Tibial nerve (tissue), 4 donors: ENCODE measurements at regions not wholly inside any gene's neighbourhood (a gene's known extent, or its start where the extent isn't known, plus 50 kb on each side); places are given as distances from the start of the nearest gene placed in this dataset.
"Not testable (repeated sequence)": the region's sequence is repeated elsewhere in the genome, so short reads cannot be mapped to it uniquely, and the experiment has no call there.

Experiments
- DNase-seq, 2 donors: peaks; one replicate each; pipeline ENCODE4 v3.0.0-alpha.2; 2019; ENCODE audit warnings: low spot score in 2 of 2
- H3K27ac ChIP-seq, 4 donors: fragments of 200-600 bp; sonication (generic) in 3 of 4; one replicate each; pipeline ENCODE4 v1.5.1; 2017 to 2019; ENCODE audit warnings: mild to moderate bottlenecking in 1 of 4
- H3K27me3 ChIP-seq, 2 donors: fragments of 200-600 bp; sonication (generic) in 1 of 2; one replicate each; pipeline versions ENCODE4 v1.5.1 to v1.6.0; 2017 to 2019
- H3K36me3 ChIP-seq, 3 donors: fragments of 200-600 bp; sonication (generic); one replicate each; pipeline ENCODE4 v1.5.1; 2018 to 2019
- H3K4me1 ChIP-seq, 4 donors: fragments of 200-600 bp; sonication (generic) in 3 of 4; one replicate each; pipeline ENCODE4 v1.5.1; 2017 to 2019
- H3K4me3 ChIP-seq, 4 donors: fragments of 200-600 bp; sonication (generic) in 3 of 4; one replicate each; pipeline ENCODE4 v1.5.1; 2017 to 2019; ENCODE audit warnings: mild to moderate bottlenecking in 1 of 4, moderate library complexity in 1 of 4
- H3K9me3 ChIP-seq, 4 donors: fragments of 200-600 bp; sonication (generic) in 3 of 4; one replicate each; pipeline ENCODE4 v1.5.1; 2017 to 2019
- CTCF ChIP-seq, 5 experiments: fragments of 200-600 bp in 3 of 5; fragments of 450-650 bp in 2 of 5; sonication (generic) in 3 of 5; IDR thresholded peaks; one replicate each; pipeline ENCODE4 v1.5.1; 2016 to 2019; ENCODE audit warnings: antibody characterized with exemption in 5 of 5, mild to moderate bottlenecking in 3 of 5, moderate library complexity in 2 of 5
- EP300 ChIP-seq, 2 donors: sonication (generic); formaldehyde crosslinking; IDR thresholded peaks; one replicate each; pipeline ENCODE4 v1.6.1; 2017; ENCODE audit warnings: antibody characterized with exemption in 2 of 2, mild to moderate bottlenecking in 1 of 2
- POLR2A ChIP-seq, 2 donors: fragments of 450-650 bp; IDR thresholded peaks; one replicate each; pipeline ENCODE4 v1.6.1; 2017; ENCODE audit warnings: antibody characterized with exemption in 2 of 2, mild to moderate bottlenecking in 2 of 2, moderate library complexity in 2 of 2
- WGBS, 2 donors: methylation state at CpG; one replicate each; pipeline ENCODE4 v1.1.5; 2018; 5-methylcytosine and 5-hydroxymethylcytosine counted together

GRCh38 chr5:103993031-103993430, 430.4 kb upstream of the NUDT12 start:
- Histone ChIP-seq H3K4me1 (no peaks in the 10 kb centered on the region), H3K27ac (no peak overlapping the region), H3K9me3 (no peaks in the 10 kb centered on the region), H3K36me3 (no peaks in the 10 kb centered on the region), H3K4me3 (no peak overlapping the region), H3K27me3 (no peaks in the 10 kb centered on the region)
- no peak for DNase-seq
- 44 to 50% methylated on average over 1 of the region's 1 CpG for WGBS, 2 donors
- no peak for TF ChIP-seq CTCF (IDR thresholded peaks at IDR 0.05)
- TF ChIP-seq POLR2A (IDR thresholded peaks at IDR 0.05): no peak
- no peak for TF ChIP-seq EP300 (IDR thresholded peaks at IDR 0.05)

- Histone ChIP-seq H3K36me3 (no peaks in the 10 kb centered on the region), H3K27me3 (no peaks in the 10 kb centered on the region), H3K27ac (no peak overlapping the region), H3K9me3 (no peaks in the 10 kb centered on the region), H3K4me3 (no peak overlapping the region), H3K4me1 (no peaks in the 10 kb centered on the region)
- TF ChIP-seq POLR2A (IDR thresholded peaks at IDR 0.05): no peak
- TF ChIP-seq CTCF (IDR thresholded peaks at IDR 0.05): no peak
- TF ChIP-seq EP300 (IDR thresholded peaks at IDR 0.05): no peak
- no peak for DNase-seq
- WGBS, 2 donors: 84 to 87% methylated on average over 4 of the region's 4 CpGs
Measured at GRCh38 chr5:103990064-103990463, 427.5 kb upstream of the NUDT12 start.

GRCh38 chr5:103981592-103981991, 419.0 kb upstream of the NUDT12 start:
- H3K4me1 ChIP-seq: no peaks in the 10 kb centered on the region
- H3K36me3 ChIP-seq: no peaks in the 10 kb centered on the region
- 90 to 94% methylated on average over 4 of the region's 4 CpGs for WGBS, 2 donors
- no peak for DNase-seq
- H3K4me3 ChIP-seq: no peak overlapping the region
- H3K9me3 ChIP-seq: no peaks in the 10 kb centered on the region
- H3K27ac ChIP-seq: no peak overlapping the region
- no peaks in the 10 kb centered on the region for H3K27me3 ChIP-seq
- TF ChIP-seq CTCF (IDR thresholded peaks at IDR 0.05): no peak
- TF ChIP-seq POLR2A (IDR thresholded peaks at IDR 0.05): no peak
- no peak for TF ChIP-seq EP300 (IDR thresholded peaks at IDR 0.05)

- Histone ChIP-seq H3K9me3 (peaks cover 0 to 22% (median 3%) of the 10 kb centered on the region in 4 donors), H3K27me3 (no peaks in the 10 kb centered on the region), H3K27ac (no peak overlapping the region), H3K4me3 (no peak overlapping the region), H3K4me1 (no peaks in the 10 kb centered on the region), H3K36me3 (no peaks in the 10 kb centered on the region)
- DNase-seq: no peak
- TF ChIP-seq CTCF (IDR thresholded peaks at IDR 0.05): no peak
- no peak for TF ChIP-seq EP300 (IDR thresholded peaks at IDR 0.05)
Measured at GRCh38 chr5:103973669-103974068, 411.1 kb upstream of the NUDT12 start.

GRCh38 chr5:103966295-103966694, 403.7 kb upstream of the NUDT12 start:
- 95 to 99% methylated on average over 11 to 19 of the region's 25 CpGs for WGBS, 2 donors
- H3K9me3 ChIP-seq: peaks cover 0 to 23% (median 2%) of the 10 kb centered on the region in 4 donors

GRCh38 chr5:103962023-103962422, 399.4 kb upstream of the NUDT12 start:
- no peak for TF ChIP-seq CTCF (IDR thresholded peaks at IDR 0.05)
- TF ChIP-seq POLR2A (IDR thresholded peaks at IDR 0.05): no peak
- no peak for TF ChIP-seq EP300 (IDR thresholded peaks at IDR 0.05)
- no peaks in the 10 kb centered on the region for H3K4me1 ChIP-seq
- WGBS, 2 donors: 75 to 85% methylated on average over 1 of the region's 1 CpG

More at GRCh38 chr5:103966295-103966694, 403.7 kb upstream of the NUDT12 start:
- not testable (repeated sequence) for DNase-seq, H3K27me3 ChIP-seq, H3K4me1 ChIP-seq, H3K27ac ChIP-seq, H3K36me3 ChIP-seq, H3K4me3 ChIP-seq

More at GRCh38 chr5:103962023-103962422, 399.4 kb upstream of the NUDT12 start:
- Histone ChIP-seq H3K4me3 (no peak overlapping the region), H3K27ac (no peak overlapping the region), H3K27me3 (no peaks in the 10 kb centered on the region), H3K9me3 (peaks cover 0 to 15% (median under 1%) of the 10 kb centered on the region in 4 donors), H3K36me3 (no peaks in the 10 kb centered on the region)
- DNase-seq: no peak
